LNCAP (cell line): ENCODE measurements at regions not wholly inside any gene's neighbourhood (a gene's known extent, or its start where the extent isn't known, plus 50 kb on each side); places are given as distances from the start of the nearest gene placed in this dataset.

Experiments
- CTCF ChIP-seq: fragments of 450-650 bp; IDR thresholded peaks from 2 replicates; pipeline ENCODE4 v1.5.1; 2017; ENCODE audit warnings: mild to moderate bottlenecking

- no peak for TF ChIP-seq CTCF
Observed at GRCh38 chr6:149227796-149228195, 89.7 kb upstream of the TAB2 start.

- TF ChIP-seq CTCF = no peak
Observed at GRCh38 chr6:149228311-149228955, 89.1 kb upstream of the TAB2 start.

- no peak for TF ChIP-seq CTCF
Observed at GRCh38 chr6:149229096-149229495, 88.4 kb upstream of the TAB2 start.

- no peak for TF ChIP-seq CTCF
Observed at GRCh38 chr6:149230712-149231460, 86.6 kb upstream of the TAB2 start.

- no peak for TF ChIP-seq CTCF
Observed at GRCh38 chr6:149231778-149232177, 85.7 kb upstream of the TAB2 start.

- no peak for TF ChIP-seq CTCF
Observed at GRCh38 chr6:149233056-149233715, 84.3 kb upstream of the TAB2 start.

GRCh38 chr6:149234051-149234962, 83.2 kb upstream of the TAB2 start:
- no peak for TF ChIP-seq CTCF
